ENCODE measurements at regions not wholly inside any gene's neighbourhood (a gene's known extent, or its start where the extent isn't known, plus 50 kb on each side); places are given as distances from the start of the nearest gene placed in this dataset.

GRCh38 chr13:24004971-24005370 is 107.7 kb upstream of the C1QTNF9B start:
- Histone ChIP-seq H3K36me3 (ENCODE audit: insufficient read depth, low read length) (no peaks in the 10 kb centered on the region), H3K4me3 (ENCODE audit: low read length) (no peak overlapping the region), H3K27me3 (ENCODE audit: control insufficient read depth in 1 of 2, insufficient read depth in 2 of 2, low read length in 2 of 2) (no peaks in the 10 kb centered on the region), H3K9me3 (ENCODE audit: control insufficient read depth in 1 of 2, insufficient read depth in 1 of 2, low read length in 2 of 2) (no peaks in the 10 kb centered on the region), H3K4me1 (ENCODE audit: insufficient read depth, low read length) (no peaks in the 10 kb centered on the region), H3K27ac (ENCODE audit: low read depth in 1 of 2, low read length in 2 of 2) (no peak overlapping the region)
- no peaks in the 10 kb centered on the region for H3K9me3 Mint-ChIP-seq
- no peak for TF ChIP-seq CTCF (IDR thresholded peaks at IDR 0.05)
- no peak for ATAC-seq (ENCODE audit: poor library complexity)
- POLR2A ChIA-PET = no interaction called here
- no peak for DNase-seq
- H3K27ac Mint-ChIP-seq = no peak overlapping the region
- intact Hi-C loops (cut with DNase I, micrococcal nuclease) = no loop called here
- CTCF ChIA-PET = no interaction called here
- no peak overlapping the region for H3K4me3 Mint-ChIP-seq
- H3K27me3 Mint-ChIP-seq = no peaks in the 10 kb centered on the region
- no peaks in the 10 kb centered on the region for H3K36me3 Mint-ChIP-seq (ENCODE audit: low read depth)
- H3K4me1 Mint-ChIP-seq (ENCODE audit: low read depth) = no peaks in the 10 kb centered on the region

GRCh38 chr13:24005755-24006281 is 108.5 kb upstream of the C1QTNF9B start:
- Histone ChIP-seq H3K4me3 (ENCODE audit: low read length) (no peak overlapping the region), H3K27me3 (ENCODE audit: control insufficient read depth in 1 of 2, insufficient read depth in 2 of 2, low read length in 2 of 2) (no peaks in the 10 kb centered on the region), H3K9me3 (ENCODE audit: control insufficient read depth in 1 of 2, insufficient read depth in 1 of 2, low read length in 2 of 2) (no peaks in the 10 kb centered on the region), H3K27ac (ENCODE audit: low read depth in 1 of 2, low read length in 2 of 2) (no peak overlapping the region), H3K36me3 (ENCODE audit: insufficient read depth, low read length) (no peaks in the 10 kb centered on the region), H3K4me1 (ENCODE audit: insufficient read depth, low read length) (no peaks in the 10 kb centered on the region)
- DNase-seq (no peak), ATAC-seq (ENCODE audit: poor library complexity) (no peak)
- ChIA-PET CTCF (no interaction called here), POLR2A (no interaction called here)
- H3K36me3 Mint-ChIP-seq (ENCODE audit: low read depth) = no peaks in the 10 kb centered on the region
- H3K27ac Mint-ChIP-seq = no peak overlapping the region
- no peak for TF ChIP-seq CTCF (IDR thresholded peaks at IDR 0.05)
- H3K9me3 Mint-ChIP-seq = no peaks in the 10 kb centered on the region
- intact Hi-C loops (cut with DNase I, micrococcal nuclease) = no loop called here
- no peaks in the 10 kb centered on the region for H3K4me1 Mint-ChIP-seq (ENCODE audit: low read depth)
- no peaks in the 10 kb centered on the region for H3K27me3 Mint-ChIP-seq
- H3K4me3 Mint-ChIP-seq = no peak overlapping the region

- ATAC-seq (ENCODE audit: poor library complexity) (no peak), DNase-seq (no peak)
- ChIA-PET POLR2A (no interaction called here), CTCF (no interaction called here)
- H3K27ac ChIP-seq (ENCODE audit: low read depth in 1 of 2, low read length in 2 of 2) = no peak overlapping the region
- H3K27ac Mint-ChIP-seq = no peak overlapping the region
- intact Hi-C loops (cut with DNase I, micrococcal nuclease) = no loop called here
- no peaks in the 10 kb centered on the region for H3K9me3 Mint-ChIP-seq
- no peaks in the 10 kb centered on the region for H3K27me3 ChIP-seq (ENCODE audit: control insufficient read depth in 1 of 2, insufficient read depth in 2 of 2, low read length in 2 of 2)
- no peaks in the 10 kb centered on the region for H3K36me3 ChIP-seq (ENCODE audit: insufficient read depth, low read length)
- no peaks in the 10 kb centered on the region for H3K36me3 Mint-ChIP-seq (ENCODE audit: low read depth)
- no peaks in the 10 kb centered on the region for H3K27me3 Mint-ChIP-seq
- H3K4me3 ChIP-seq (ENCODE audit: low read length) = no peak overlapping the region
- H3K4me1 ChIP-seq (ENCODE audit: insufficient read depth, low read length) = no peaks in the 10 kb centered on the region
- no peak overlapping the region for H3K4me3 Mint-ChIP-seq
- no peaks in the 10 kb centered on the region for H3K9me3 ChIP-seq (ENCODE audit: control insufficient read depth in 1 of 2, insufficient read depth in 1 of 2, low read length in 2 of 2)
- no peaks in the 10 kb centered on the region for H3K4me1 Mint-ChIP-seq (ENCODE audit: low read depth)
- no peak for TF ChIP-seq CTCF (IDR thresholded peaks at IDR 0.05)
Observed at GRCh38 chr13:24006520-24007248, 109.4 kb upstream of the C1QTNF9B start.

Measured in CD4-positive, alpha-beta T cell (primary cell).